Heart right ventricle (tissue), 16 donors: ENCODE measurements at regions not wholly inside any gene's neighbourhood (a gene's known extent, or its start where the extent isn't known, plus 50 kb on each side); places are given as distances from the start of the nearest gene placed in this dataset.
A peak's percentile ranks its signal among the peaks of the same experiment; 100 is the strongest.

Experiments
- ATAC-seq, 8 donors: fragments of 200-7000 bp; cut with Tn5 transposase; one replicate each; pipeline ENCODE4 v1.9.1; 2020; ENCODE audit warnings: mild to moderate bottlenecking in 8 of 8, moderate library complexity in 8 of 8, moderate number of reproducible peaks in 1 of 8
- DNase-seq, 2 donors: peaks; one replicate each; pipeline ENCODE4 v3.0.0-alpha.2; 2020
- H3K27ac ChIP-seq, 10 donors: fragments of 200-600 bp; sonication (generic) in 2 of 10; one replicate each; pipeline versions ENCODE4 v1.5.0 to v1.8.0; 2020 to 2022; ENCODE audit warnings: mild to moderate bottlenecking in 3 of 10
- H3K27me3 ChIP-seq, 7 donors: fragments of 200-600 bp; one replicate each; pipeline ENCODE4 v1.8.0; 2021 to 2022; ENCODE audit warnings: mild to moderate bottlenecking in 2 of 7
- H3K36me3 ChIP-seq, 9 donors: fragments of 200-600 bp; sonication (generic) in 1 of 9; one replicate each; pipeline versions ENCODE4 v1.5.0 to v1.8.0; 2020 to 2022; ENCODE audit warnings: mild to moderate bottlenecking in 2 of 9
- H3K4me1 ChIP-seq, 9 donors: fragments of 200-600 bp; sonication (generic) in 1 of 9; one replicate each; pipeline versions ENCODE4 v1.5.0 to v1.8.0; 2020 to 2022; ENCODE audit warnings: mild to moderate bottlenecking in 4 of 9
- H3K4me3 ChIP-seq, 10 donors: fragments of 200-600 bp; sonication (generic) in 2 of 10; one replicate each; pipeline versions ENCODE4 v1.5.0 to v1.8.0; 2020 to 2022; ENCODE audit warnings: mild to moderate bottlenecking in 7 of 10, moderate library complexity in 2 of 10
- H3K9me3 ChIP-seq, 11 donors: fragments of 200-600 bp in 10 of 11; sonication (generic) in 2 of 11; one replicate each; pipeline versions ENCODE4 v1.5.0 to v1.8.0; 2013 to 2022; ENCODE audit warnings: mild to moderate bottlenecking in 2 of 11, control low read depth in 1 of 11, moderate library complexity in 1 of 11
- CTCF ChIP-seq, 9 donors: fragments of 200-600 bp; sonication (generic) in 2 of 9; IDR thresholded peaks; one replicate each; pipeline versions ENCODE4 v1.5.0 to v1.8.0; 2021 to 2022; ENCODE audit warnings: antibody characterized with exemption in 9 of 9, mild to moderate bottlenecking in 5 of 9, moderate library complexity in 1 of 9
- WGBS, 2 donors: extraction: QIAGEN DNeasy Blood & Tissue Kit; methylation state at CpG; one replicate each; pipeline ENCODE4 v1.1.7; 2013; ENCODE audit warnings: inconsistent platforms in 1 of 2; 5-methylcytosine and 5-hydroxymethylcytosine counted together
- intact Hi-C, 10 donors: fragments of 100-400 bp; cut with DNase I; formaldehyde crosslinking; loops; one replicate each; pipeline versions ENCODE4 v1.11.1 to v1.14.2; 2022
- donor health status: Arrhythmogenic right ventricular cardiomyopathy.
- donor health status: ischemic (EF 13 %, LVEDD 7.1; RV severe dilation, severe dysfunction).
- donor health status: healthy with polysubstance abuse.
- donor health status: DM: no; HTN: yes; CAD: no.
- donor health status: DM: no; HTN: no; CAD: no.
- donor health status: ischemic (EF 25% LVEDD 6.9; RV normal size, moderate dysfunction).
- donor health status: ischemic (EF 25% LVEDD 5.7; RV mildly dilated, moderate dysfunction).
- donor health status: healthy.
- donor health status: DM: yes; HTN: yes; CAD: no.
- donor health status: Ischemic cardiomyopathy.
- donor health status: ischemic (EF 35%, LVEDD 5.7; RV mildly dilated, moderate dysfunction).
- donor health status: nonischemic (EF 11% LVEDD 7.7; RV severe dilation, severe dysfunction).
- donor health status: DM: yes; HTN: yes; CAD: no.
- donor health status: PGD.
- donor health status: ischemic (EF 29% LVEDD 5.4; RV normal size, mild dysfunction).
- donor health status: nonischemic (EF 23%, LVEDD 6.1; RV moderate dilation, normal function).

- WGBS, 2 donors: 83 to 87% methylated on average over 2 of the region's 2 CpGs
- DNase-seq (no peak), ATAC-seq (no peak)
- Histone ChIP-seq H3K27ac (peak overlapping the region in 2 of 10 donors; percentile 71 to 86), H3K27me3 (no peaks in the 10 kb centered on the region), H3K9me3 (no peaks in the 10 kb centered on the region), H3K4me1 (peaks cover 0 to 58% (median 24%) of the 10 kb centered on the region in 9 donors), H3K4me3 (no peak overlapping the region), H3K36me3 (no peaks in the 10 kb centered on the region)
- no peak for TF ChIP-seq CTCF (IDR thresholded peaks at IDR 0.05)
- intact Hi-C loops: loop anchor here in 5 of 10 donors (5.0 to 10.0 kb wide), 5 partner anchors 33 to 155 kb away; partner anchors contain the start of gene DUSP6 (in 1 of the 5)
Observed at GRCh38 chr12:89210277-89210676, 142.0 kb downstream of the DUSP6 start.

- 58 to 60% methylated on average over 2 of the region's 2 CpGs for WGBS, 2 donors
- no peak overlapping the region for H3K4me3 ChIP-seq
- peak overlapping the region in 1 of 10 donors; percentile 2 for H3K27ac ChIP-seq
- TF ChIP-seq CTCF (IDR thresholded peaks at IDR 0.05): no peak
- DNase-seq (no peak), ATAC-seq (no peak)
- intact Hi-C loops: no loop called here
- H3K9me3 ChIP-seq: no peaks in the 10 kb centered on the region
- H3K27me3 ChIP-seq: no peaks in the 10 kb centered on the region
- no peaks in the 10 kb centered on the region for H3K36me3 ChIP-seq
- peaks cover 0 to 49% (median 24%) of the 10 kb centered on the region in 9 donors for H3K4me1 ChIP-seq
Observed at GRCh38 chr12:89208661-89209096, 143.6 kb downstream of the DUSP6 start.

GRCh38 chr12:89206390-89206789, 145.9 kb downstream of the DUSP6 start:
- Histone ChIP-seq H3K36me3 (no peaks in the 10 kb centered on the region), H3K27me3 (no peaks in the 10 kb centered on the region), H3K4me1 (peaks cover 0 to 31% (median 11%) of the 10 kb centered on the region in 9 donors), H3K9me3 (no peaks in the 10 kb centered on the region), H3K4me3 (no peak overlapping the region), H3K27ac (peak overlapping the region in 1 of 10 donors; percentile 19)
- WGBS, 2 donors: 28 to 31% methylated on average over 1 of the region's 1 CpG
- ATAC-seq (no peak), DNase-seq (no peak)
- TF ChIP-seq CTCF (IDR thresholded peaks at IDR 0.05): no peak
- intact Hi-C loops: no loop called here

GRCh38 chr12:89205517-89205916, 146.8 kb downstream of the DUSP6 start:
- Histone ChIP-seq H3K4me1 (peaks cover 0 to 29% (median 11%) of the 10 kb centered on the region in 9 donors), H3K4me3 (no peak overlapping the region), H3K36me3 (no peaks in the 10 kb centered on the region), H3K27me3 (no peaks in the 10 kb centered on the region), H3K9me3 (no peaks in the 10 kb centered on the region), H3K27ac (no peak overlapping the region)
- WGBS, 2 donors: 95 to 96% methylated on average over 2 of the region's 2 CpGs
- ATAC-seq: no peak
- no peak for DNase-seq
- intact Hi-C loops: no loop called here
- TF ChIP-seq CTCF (IDR thresholded peaks at IDR 0.05): no peak
